HT1080 (cell line): ENCODE measurements at regions not wholly inside any gene's neighbourhood (a gene's known extent, or its start where the extent isn't known, plus 50 kb on each side); places are given as distances from the start of the nearest gene placed in this dataset.
"Not testable (repeated sequence)": the region's sequence is repeated elsewhere in the genome, so short reads cannot be mapped to it uniquely, and the experiment has no call there.

Experiments
- DNase-seq: peaks from one replicate; pipeline ENCODE4 v3.0.0-alpha.2; 2015; ENCODE audit warnings: low read depth

DNA sequence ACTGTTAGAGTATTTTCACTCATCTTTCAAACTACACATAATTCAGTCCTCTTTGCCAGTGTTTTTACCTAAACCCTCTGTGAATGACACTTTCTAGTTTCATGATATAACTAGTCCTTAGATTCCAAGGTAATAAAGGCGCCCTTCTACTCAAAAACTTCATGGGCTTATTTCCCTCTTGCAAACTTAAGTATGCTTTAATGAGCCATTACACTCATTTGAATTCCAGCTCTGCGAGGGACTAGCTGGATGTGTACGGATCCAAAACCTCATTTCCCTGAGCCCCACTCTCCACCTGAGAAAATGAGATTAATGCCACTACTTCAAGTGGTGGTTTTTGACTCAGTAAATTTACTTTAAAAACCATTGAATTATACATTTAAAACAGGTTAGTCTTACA is 141.1 kb downstream of the NDUFA12 start:
- DNase-seq = no peak

DNA sequence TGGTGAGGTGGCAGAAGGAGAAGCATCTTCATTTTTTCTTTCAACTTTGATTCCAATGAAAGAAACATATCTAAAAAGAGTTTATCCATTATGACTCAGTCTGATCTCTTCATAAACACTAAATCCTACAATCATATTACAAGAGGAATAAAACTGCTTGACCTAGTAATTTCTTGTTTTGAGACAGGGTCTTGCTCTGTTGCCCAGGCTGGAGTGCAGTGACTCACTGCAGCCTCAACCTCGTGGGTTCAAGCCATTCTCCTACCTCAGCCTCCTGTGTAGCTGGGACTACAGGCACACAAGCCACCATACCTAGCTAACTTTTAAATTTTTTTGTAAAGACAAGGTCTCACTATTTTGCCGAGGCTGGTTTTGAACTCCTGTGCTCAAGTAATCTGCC is 147.2 kb downstream of the NDUFA12 start:
- no peak for DNase-seq

DNA sequence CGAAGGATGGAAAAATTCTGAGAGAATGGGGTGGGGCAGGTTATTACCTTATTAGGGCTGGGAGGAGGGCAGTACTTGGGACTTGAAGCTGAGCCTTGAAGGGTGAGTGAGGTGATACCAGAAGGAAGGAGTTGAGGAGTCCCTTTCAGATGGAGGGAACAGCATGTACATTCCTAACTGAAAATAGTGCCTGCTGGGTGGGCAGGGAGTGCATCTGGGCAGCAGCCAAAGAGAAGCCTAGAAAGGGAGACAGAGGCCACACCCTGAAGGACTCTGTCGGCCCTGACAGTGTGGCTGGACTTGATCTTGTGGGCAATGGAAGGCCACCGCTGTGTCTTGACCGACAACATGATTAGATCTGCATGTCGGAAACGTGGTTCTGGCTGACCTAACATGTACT is 147.6 kb downstream of the NDUFA12 start:
- no peak for DNase-seq

DNA sequence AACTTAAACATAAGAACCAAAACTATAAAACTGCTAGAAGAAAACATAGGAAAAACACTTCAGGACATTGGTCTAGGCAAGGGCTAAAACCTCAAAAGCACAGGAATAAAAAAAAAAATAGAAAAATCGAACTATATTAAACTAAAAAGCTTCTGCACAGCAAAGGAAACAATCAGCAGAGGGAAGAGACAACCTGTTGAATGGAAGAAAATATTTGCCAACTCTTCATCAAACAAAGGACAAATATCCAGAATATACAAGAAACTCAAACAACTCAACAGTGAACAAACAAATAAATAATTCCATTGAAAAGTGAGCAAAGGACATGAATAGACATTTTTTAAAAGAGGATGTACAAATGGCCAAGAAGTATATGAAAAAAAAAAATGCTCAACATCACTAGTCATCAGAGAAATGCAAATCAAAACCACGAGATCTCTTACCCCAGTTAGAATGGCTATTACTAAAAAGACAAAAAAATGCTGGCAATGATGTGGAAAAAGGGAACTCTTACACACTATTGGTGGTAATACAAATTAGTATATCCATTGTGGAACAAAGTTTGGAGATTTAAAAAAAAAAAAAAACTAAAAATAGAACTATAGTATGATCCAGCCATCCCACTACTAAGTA is 152.0 kb downstream of the NDUFA12 start:
- DNase-seq = no peak

DNA sequence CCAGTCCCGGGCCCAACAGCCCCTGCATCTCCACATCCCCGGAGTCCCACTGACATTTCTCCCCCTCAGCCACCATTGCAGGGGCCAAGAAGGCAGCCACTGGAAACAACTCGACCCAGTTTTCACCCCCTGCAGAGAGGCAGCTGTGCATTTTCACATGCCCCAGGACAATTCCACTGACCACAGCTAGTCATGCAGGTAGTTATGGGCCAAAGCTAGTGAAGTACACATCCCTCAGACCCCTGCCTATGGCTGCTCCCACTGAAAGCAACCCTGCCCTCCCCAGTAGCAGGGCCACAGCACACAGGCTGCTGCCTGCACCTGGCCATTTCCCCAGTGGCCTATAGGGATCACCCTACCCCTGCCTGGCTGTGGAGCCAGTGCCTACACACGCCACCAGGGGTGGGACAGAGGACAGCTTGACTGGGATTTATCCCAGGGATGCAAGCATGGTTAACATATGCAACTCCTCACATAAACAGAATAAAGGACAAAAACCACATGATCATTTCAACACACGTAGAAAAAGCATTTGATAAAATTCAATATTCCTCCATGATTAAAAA is 154.0 kb downstream of the NDUFA12 start:
- no peak for DNase-seq

DNA sequence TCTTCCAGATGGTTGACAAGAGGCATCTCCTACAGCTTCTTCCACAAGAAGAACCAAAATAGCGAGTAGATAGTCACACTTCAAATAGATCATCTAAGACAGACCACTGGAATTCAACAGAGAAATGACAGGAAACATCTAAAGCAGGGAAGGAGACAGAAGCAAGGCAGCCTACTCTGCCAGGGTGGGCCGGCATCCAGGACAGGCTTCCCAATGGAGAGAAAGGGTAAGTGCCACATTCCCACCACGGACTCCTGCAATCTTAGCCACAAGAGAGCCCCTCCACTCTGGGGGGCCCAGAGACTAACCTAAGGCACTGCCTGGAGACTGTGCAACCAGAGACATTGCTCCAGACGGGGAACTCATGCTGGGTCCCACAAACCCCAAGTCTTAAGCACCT is 154.5 kb downstream of the NDUFA12 start:
- no peak for DNase-seq

DNA sequence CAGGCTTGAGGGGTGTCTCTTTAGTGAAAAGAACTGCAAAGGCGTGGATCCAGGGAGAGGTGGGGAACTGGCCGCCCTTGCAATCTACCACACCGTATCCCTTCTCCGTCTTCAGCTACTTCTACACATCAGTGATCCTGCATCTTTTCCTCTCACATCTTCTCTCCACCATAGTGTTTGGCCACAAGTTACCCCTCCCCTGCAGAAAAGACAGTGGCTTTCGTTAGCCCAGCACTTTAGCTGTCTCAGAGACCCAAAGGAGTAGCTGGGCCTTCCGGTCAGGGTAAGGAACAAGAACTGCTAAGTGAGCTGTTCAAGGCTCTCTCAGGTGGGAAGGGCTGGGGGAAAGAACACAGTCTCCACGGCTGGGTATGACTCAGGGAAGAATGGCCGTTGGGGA is 158.4 kb downstream of the NDUFA12 start:
- no peak for DNase-seq

DNA sequence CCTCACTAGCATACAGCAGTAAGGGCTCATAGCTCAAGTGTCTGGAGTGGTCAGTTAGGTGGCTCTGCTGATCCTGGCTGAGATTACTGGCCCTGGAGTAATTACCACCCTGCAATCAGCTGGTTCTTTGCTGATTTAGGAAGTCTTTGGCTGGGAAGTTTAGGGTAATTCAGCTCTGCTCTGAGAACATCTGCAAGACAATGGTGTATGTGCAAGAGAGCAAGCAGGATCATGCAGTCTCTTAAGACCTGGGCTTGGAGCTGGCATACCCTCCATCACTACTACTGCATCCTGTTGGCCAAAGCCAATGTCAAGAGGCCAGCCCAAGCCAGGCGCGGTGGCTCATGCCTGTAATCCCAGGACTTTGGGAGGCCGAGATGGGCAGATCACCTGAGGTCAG is 159.0 kb downstream of the NDUFA12 start:
- DNase-seq = no peak

DNA sequence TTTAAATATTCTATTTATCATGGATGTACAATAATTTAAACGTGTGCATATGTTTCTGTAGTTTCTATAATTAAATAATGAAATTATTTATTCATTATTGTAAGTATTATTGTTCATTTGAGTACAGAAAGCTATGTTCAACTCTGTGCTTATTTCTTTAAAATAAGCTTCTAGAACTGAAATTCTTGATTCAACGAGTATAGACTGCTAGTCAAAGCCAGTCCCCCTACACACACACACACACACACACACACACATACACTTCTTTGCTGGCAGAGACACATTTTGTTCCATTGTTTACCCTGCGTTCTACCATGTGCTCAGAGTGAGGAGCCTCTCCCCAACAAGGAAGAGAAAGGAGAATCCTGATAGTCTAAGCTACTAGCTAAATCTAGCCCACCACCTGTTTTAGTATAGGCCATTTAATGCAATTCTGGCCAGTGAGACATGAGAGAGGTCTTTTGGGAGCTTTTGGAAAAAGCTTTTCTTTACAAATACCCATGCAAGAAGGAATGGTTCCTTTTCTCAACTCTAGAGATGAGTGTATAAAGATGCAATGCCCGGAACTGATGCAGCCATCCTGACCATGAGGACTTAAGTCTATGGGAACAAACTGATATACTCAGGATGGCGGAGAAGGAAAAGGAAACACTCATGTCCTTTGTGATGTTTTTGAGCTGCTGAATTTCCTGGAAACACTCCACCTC is 161.4 kb downstream of the NDUFA12 start:
- DNase-seq = no peak

DNA sequence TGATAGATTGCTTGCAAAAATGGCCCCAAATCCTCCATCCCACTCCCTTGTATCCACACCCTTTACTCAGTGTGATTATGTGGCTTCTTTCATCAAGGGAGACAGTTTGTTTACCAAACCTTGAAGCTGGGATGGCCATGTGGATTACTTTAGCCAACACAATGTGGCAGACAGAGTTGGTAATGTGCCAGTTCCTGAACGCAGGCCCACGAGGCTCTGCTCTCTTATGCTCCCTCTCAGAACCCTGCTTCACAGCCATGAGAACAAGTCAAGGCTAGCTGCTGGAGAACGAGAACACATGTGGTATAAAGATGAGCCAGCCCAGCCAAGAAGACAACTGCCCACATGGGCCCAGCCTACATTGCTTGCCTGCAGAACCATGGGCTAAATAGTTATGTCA is 162.3 kb downstream of the NDUFA12 start:
- DNase-seq = no peak

DNA sequence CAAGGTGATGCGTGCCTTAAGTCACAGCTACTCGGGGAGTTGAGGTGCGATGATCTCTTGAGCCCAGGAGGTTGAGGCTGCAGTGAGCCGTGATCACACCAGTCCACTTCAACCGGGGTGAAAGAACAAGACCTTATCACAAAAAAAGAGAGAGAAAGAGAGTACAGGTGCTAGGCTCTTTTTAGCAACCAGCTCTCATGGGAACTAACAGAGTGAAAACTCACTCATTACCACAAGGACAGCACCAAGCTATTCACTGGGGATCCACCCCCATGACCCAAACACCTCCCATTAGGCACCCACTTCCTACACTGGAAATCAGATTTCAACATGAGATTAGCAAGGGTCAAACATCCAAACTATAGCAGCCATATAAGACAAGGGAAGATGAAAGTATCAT is 164.2 kb downstream of the NDUFA12 start:
- no peak for DNase-seq

DNA sequence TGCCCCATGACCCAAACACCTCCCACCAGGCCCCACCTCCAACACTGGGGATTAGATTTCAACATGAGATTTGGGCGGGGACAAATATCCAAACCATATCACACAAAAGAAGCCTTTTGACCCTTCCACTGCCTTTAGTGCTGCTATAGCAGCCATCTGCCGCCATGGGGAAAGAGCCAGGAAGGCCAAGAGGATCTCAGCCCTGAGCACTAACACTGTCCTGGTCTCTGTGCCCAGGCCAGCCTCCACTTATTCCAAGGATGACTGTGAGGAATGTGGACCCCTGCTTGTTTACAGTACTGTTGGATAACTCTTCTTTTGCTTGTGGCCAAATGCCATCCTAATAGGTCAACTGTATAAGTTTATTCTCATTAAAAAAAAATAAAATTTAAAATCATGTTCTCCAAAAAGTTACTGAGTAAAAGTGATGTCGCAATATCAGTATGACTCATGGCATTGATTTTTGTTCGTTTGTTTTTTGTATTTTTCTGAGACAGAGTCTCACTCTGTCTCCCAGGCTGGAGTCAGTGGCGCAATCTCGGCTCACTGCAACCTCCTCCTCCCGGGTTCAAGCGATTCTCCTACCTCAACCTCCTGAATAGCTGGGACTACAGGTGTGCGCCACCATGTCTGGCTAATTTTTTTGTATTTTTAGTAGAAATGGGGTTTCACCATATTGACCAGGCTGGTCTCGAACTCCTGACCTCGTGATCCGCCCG is 166.4 kb downstream of the NDUFA12 start:
- peak; percentile 17 for DNase-seq

DNA sequence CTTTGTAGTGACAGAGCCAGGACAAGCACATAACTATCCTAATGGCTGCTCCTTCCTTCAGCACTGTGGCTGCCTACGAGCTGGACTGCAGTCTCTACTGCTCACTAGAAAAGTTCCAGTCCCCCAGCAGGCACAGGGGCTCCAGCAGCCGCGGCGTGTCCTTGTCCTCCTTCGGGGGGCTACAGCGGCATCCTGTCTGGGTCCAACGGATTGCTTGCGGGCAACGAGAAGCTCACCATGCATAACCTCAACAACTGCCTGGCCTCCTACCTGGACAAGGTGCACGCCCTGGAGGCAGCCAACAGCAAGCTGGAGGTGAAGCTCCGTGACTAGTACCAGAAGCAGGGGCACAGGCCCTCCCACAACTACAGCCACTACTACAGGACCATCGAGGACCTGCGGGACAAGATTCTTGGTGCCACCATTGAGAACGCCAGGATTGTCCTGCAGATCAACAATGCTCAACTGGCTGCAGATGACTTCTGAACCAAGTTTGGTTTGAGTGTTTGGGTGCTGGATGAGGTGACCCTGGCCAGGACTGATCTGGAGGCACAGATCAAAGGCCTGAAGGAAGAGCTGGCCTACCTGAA is 169.4 kb downstream of the NDUFA12 start:
- DNase-seq = no peak

DNA sequence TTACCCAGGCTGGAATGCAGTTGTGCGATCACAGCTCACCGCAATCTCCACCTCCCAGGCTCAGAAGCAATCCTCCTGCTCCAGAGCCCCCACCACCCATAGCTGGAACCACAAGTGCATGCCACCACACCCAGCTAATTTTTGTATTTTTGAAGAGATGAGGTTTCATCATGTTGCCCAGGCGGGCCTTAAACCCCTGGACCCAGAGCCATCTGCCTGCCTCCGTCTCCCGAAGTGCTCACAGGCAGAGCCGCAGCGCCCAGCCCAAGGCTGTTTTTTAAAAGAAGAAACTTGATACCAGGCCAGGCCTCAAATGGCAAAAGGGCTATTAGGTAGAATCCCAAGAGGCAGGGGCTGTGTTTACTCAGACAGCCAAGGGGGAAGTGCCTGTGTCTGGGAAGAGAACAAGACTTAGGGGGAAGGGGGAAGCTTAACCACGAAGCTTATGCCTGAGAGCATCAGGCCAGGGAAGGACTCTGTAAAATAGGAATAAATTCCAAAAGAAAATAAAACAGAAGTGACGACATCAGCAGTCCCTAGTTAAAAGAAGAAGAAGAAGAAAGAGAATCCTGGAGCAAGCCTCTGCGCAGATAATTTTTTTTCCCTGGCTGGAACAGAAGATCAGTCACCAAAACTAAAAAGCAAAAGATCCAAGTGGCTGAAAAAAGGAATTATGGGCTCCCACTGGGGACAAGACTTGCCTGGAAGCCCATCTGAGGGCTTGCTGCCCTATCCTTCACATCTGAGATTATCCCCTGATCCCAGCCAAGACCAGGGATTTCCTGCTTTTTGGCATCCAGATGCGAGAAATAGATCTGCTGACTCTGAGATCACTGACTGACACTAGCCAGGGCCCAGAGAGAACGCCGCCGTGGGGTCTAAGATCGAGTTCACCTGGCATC is 170.5 kb downstream of the NDUFA12 start:
- DNase-seq = no peak

DNA sequence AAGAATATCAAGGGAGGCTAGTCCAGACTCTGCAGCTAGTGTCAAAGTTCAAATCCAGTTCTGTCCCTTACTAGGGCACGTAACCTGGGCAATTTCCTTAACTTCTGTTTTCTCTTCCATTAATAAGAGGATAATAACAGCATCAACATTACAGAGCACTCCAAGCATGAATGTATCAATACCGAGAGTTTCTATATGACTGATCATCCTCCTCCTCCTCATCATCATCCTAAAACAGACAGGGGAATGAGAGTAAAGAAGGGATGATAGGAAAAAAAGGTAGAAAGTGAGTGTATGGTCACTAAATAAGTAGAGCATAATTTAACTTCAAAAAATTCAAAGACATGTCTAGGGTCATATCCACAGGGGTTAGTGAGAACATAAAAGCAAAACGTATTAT is 171.4 kb downstream of the NDUFA12 start:
- no peak for DNase-seq

DNA sequence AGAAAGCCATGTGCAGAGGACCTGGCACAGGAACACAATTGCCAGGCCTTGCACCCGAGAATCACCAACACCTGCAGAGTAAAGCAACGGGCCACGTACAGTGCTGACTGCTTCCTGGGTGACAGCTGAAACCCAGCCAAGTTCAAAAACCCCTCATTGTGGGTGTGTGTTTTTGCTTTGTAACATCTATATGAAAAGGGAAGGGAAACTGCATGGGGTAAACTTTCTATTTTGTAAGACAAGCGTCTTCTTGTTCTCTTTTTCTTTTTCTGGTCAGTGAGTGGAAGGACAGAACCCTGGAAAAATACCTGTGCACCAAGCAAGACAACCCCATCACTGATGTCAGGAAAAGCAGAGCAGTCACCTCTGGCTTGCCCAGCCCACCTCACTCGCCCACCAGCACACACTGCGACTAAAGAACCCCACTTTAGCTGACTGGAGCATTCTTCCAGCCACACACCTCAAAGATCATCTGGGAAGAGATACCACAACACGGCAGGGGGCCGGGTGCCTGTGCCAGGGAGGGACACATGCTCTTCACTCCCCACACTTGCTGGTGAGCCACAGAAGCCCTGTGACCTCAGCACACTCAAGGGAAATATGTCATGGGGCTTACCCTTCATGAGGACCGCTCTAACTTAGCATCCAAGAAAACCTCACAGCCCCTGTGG is 172.3 kb downstream of the NDUFA12 start:
- no peak for DNase-seq

DNA sequence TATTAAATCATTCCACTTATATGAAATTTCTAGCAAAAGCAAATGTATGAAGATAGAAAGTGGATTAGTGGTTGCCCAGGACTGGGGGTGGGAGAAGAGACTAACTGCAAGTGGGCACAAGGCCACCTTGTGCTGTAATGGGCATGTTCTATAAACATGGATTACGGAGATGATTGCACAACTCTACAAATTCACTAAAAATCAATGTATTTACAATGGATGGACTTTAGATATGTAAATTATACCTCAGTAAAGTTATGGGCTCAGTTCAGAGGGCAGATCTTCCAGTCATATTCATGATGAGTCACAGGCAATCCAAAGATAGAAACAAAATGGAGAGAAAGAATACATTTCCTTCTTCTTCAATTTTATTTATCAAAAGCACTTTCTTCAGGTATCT is 173.9 kb downstream of the NDUFA12 start:
- no peak for DNase-seq

DNA sequence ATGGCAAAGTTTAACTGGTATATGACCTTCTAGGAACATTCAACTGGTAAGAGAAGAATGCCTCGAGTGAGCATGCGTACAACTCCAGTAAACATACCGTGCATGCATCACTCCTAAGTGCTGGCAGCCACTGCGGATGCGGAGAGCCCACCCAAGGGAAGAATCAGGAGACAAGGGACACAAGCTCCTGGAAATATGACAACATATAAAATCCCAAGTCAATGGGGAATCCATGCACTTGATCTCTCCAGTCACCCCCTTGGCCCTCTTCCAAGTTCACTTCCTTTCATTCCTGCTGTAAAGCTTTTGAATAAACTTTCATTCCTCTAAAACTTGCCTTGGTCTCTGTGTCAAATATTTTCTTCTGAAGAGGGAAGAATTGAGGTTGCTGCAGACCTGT is 168.7 kb upstream of the TMCC3 start:
- DNase-seq = no peak

DNA sequence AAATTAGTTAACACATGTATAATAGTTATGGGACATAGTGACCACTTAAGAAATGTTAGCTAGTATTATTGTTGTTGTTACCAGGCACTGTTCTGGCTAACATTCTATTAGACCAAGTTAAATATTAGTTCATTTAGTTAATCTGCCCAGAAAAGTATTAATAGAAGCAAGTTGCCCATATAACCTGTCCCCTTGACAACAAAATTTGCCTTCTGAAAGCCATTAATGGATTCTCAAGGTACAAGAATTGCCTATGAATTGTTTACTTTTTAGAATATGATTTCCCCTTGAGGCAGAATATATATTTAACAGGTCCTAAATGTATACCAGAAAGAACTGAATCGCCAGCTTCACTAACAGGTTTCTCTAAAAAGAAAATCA is 167.3 kb upstream of the TMCC3 start:
- DNase-seq = no peak

DNA sequence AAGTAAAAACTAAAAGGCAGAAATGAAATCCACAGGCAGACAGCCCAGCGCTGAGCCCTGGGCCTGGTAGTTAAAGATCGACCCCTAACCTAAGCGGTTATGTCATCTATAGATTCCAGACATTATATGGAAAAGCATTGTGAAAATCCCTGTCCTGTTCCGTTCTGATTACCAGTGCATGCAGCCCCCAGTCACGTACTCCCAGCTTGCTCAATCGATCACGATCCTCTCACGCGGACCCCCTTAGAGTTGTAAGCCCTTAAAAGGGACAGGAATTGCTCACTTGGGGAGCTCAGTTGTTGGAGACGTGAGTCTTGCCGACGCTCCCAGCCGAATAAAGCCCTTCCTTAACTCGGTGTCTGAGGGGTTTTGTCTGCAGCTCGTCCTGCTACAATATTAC is 166.8 kb upstream of the TMCC3 start:
- not testable (repeated sequence) for DNase-seq

DNA sequence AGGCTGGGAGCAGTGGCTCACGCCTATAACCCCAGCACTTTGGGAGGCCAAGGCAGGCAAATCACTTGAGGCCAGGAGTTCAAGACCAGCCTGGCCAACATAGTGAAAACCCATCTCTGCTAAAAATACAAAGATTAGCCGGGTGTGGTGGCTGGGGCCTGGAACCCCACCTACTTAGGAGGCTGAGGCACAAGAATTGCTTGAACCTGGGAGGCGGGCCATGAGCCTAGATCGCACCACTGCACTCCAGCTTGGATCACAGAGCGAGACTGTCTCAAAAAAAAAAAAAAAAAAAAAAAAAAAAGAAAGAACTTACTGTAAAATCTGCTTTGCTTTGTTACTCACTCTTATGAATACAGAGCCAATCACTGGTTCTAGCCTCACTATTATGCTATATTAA is 166.4 kb upstream of the TMCC3 start:
- not testable (repeated sequence) for DNase-seq
